GM12878 (cell line): ENCODE measurements at regions not wholly inside any gene's neighbourhood (a gene's known extent, or its start where the extent isn't known, plus 50 kb on each side); places are given as distances from the start of the nearest gene placed in this dataset.

Source experiments
- CEBPZ ChIP-seq: fragments of 150-350 bp; IDR thresholded peaks from 2 replicates; pipeline ENCODE4 v1.6.1; 2016; ENCODE audit warnings: low read depth, low read length
- PAX5 ChIP-seq: IDR thresholded peaks from 2 replicates; pipeline ENCODE4 v1.6.1; 2011; ENCODE audit warnings: low read depth, low read length, borderline replicate concordance
- RBBP5 ChIP-seq: fragments of 200-600 bp; sonication (generic); conservative IDR thresholded peaks from 2 replicates; pipeline ENCODE4 v1.6.1; 2016
- TF ChIP-seq, protein P1 (sequence below): fragments of 450-650 bp; IDR thresholded peaks from 2 replicates; pipeline ENCODE4 v1.6.1; 2017; ENCODE audit warnings: mild to moderate bottlenecking
- TF ChIP-seq, protein P2 (sequence below): IDR thresholded peaks from 2 replicates; pipeline ENCODE4 v1.6.1; 2011; ENCODE audit warnings: mild to moderate bottlenecking, low read depth, low read length, moderate library complexity; ENCODE audit not compliant: insufficient replicate concordance

DNA sequence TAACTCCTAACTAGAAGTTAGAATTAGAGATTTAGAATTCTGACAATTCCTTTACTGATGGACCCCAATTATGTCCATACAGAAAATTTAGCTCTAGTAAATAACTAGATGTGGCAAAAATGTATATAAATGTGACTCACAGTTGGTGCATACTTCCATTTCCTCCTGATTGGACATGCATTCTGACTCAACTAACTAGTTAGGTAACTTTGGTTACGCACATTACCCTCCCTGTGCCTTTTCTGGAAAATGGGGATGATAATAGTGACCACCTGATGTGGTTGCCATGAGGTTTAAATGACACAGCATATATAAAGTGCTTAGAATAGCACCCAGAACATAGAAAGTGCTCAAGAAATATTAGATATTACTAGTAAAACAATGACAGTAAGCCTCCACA lies 550.0 kb upstream of the SALL1 start (continued):
- TF ChIP-seq, protein P1, sequence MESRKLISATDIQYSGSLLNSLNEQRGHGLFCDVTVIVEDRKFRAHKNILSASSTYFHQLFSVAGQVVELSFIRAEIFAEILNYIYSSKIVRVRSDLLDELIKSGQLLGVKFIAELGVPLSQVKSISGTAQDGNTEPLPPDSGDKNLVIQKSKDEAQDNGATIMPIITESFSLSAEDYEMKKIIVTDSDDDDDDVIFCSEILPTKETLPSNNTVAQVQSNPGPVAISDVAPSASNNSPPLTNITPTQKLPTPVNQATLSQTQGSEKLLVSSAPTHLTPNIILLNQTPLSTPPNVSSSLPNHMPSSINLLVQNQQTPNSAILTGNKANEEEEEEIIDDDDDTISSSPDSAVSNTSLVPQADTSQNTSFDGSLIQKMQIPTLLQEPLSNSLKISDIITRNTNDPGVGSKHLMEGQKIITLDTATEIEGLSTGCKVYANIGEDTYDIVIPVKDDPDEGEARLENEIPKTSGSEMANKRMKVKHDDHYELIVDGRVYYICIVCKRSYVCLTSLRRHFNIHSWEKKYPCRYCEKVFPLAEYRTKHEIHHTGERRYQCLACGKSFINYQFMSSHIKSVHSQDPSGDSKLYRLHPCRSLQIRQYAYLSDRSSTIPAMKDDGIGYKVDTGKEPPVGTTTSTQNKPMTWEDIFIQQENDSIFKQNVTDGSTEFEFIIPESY = no peak
- TF ChIP-seq RBBP5 (no peak), PAX5 (no peak), CEBPZ (no peak)
- TF ChIP-seq, protein P2, sequence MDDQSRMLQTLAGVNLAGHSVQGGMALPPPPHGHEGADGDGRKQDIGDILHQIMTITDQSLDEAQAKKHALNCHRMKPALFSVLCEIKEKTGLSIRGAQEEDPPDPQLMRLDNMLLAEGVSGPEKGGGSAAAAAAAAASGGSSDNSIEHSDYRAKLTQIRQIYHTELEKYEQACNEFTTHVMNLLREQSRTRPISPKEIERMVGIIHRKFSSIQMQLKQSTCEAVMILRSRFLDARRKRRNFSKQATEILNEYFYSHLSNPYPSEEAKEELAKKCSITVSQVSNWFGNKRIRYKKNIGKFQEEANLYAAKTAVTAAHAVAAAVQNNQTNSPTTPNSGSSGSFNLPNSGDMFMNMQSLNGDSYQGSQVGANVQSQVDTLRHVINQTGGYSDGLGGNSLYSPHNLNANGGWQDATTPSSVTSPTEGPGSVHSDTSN = no peak
